Sigmoid colon (tissue), 6 donors: ENCODE measurements at regions not wholly inside any gene's neighbourhood (a gene's known extent, or its start where the extent isn't known, plus 50 kb on each side); places are given as distances from the start of the nearest gene placed in this dataset.
"Not testable (repeated sequence)": the region's sequence is repeated elsewhere in the genome, so short reads cannot be mapped to it uniquely, and the experiment has no call there.

Experiments
- DNase-seq: peaks from one replicate; pipeline ENCODE4 v3.0.0-alpha.2; 2019
- H3K27ac ChIP-seq, 4 donors: fragments of 200-600 bp; sonication (generic); one replicate each; pipeline ENCODE4 v1.5.1; 2016 to 2019; ENCODE audit warnings: mild to moderate bottlenecking in 1 of 4
- H3K27me3 ChIP-seq, 3 donors: fragments of 200-600 bp; sonication (generic); one replicate each; pipeline ENCODE4 v1.5.1; 2019; ENCODE audit warnings: mild to moderate bottlenecking in 1 of 3
- H3K36me3 ChIP-seq, 4 donors: fragments of 200-600 bp; sonication (generic); one replicate each; pipeline ENCODE4 v1.5.1; 2016 to 2019
- H3K4me1 ChIP-seq, 4 donors: fragments of 200-600 bp; sonication (generic); one replicate each; pipeline ENCODE4 v1.5.1; 2017 to 2019
- H3K4me3 ChIP-seq, 4 donors: fragments of 200-600 bp; sonication (generic); one replicate each; pipeline ENCODE4 v1.5.1; 2017 to 2019; ENCODE audit warnings: mild to moderate bottlenecking in 2 of 4, moderate library complexity in 1 of 4
- H3K9me3 ChIP-seq, 4 donors: fragments of 200-600 bp in 3 of 4; sonication (generic) in 3 of 4; one replicate each; pipeline versions ENCODE4 v1.5.1 to v1.6.1; 2013 to 2019
- CTCF ChIP-seq, 4 experiments: fragments of 450-650 bp in 3 of 4; fragments of 200-600 bp in 1 of 4; IDR thresholded peaks; one replicate each; pipeline ENCODE4 v1.5.1; 2016 to 2019; ENCODE audit warnings: antibody characterized with exemption in 4 of 4, mild to moderate bottlenecking in 3 of 4, moderate library complexity in 2 of 4
- EP300 ChIP-seq, 4 donors: sonication (generic); formaldehyde crosslinking; IDR thresholded peaks; one replicate each; pipeline ENCODE4 v1.6.1; 2017; ENCODE audit warnings: antibody characterized with exemption in 4 of 4
- POLR2A ChIP-seq, 2 donors: fragments of 450-650 bp; IDR thresholded peaks; one replicate each; pipeline ENCODE4 v1.6.1; 2016; ENCODE audit warnings: antibody characterized with exemption in 2 of 2, mild to moderate bottlenecking in 2 of 2, moderate library complexity in 2 of 2
- POLR2AphosphoS5 ChIP-seq, 4 donors: sonication (generic); formaldehyde crosslinking; IDR thresholded peaks; one replicate each; pipeline ENCODE4 v1.6.1; 2017; ENCODE audit warnings: antibody characterized with exemption in 4 of 4
- WGBS, 2 donors: extraction: QIAGEN DNeasy Blood & Tissue Kit; methylation state at CpG; one replicate each; pipeline ENCODE4 v1.1.7; 2013; 5-methylcytosine and 5-hydroxymethylcytosine counted together
- intact Hi-C: fragments of 100-400 bp; cut with DNase I; formaldehyde crosslinking; loops from one replicate; pipeline ENCODE4 v1.15.1; 2023
- donor health status: healthy with polysubstance abuse.
- donor health status: healthy.

GRCh38 chr6:51029561-51029960, 210.9 kb downstream of the TFAP2B start:
- intact Hi-C loops = no loop called here
- no peak for TF ChIP-seq POLR2A (IDR thresholded peaks at IDR 0.05)
- no peak for TF ChIP-seq POLR2AphosphoS5 (IDR thresholded peaks at IDR 0.05)
- no peak for TF ChIP-seq EP300 (IDR thresholded peaks at IDR 0.05)
- TF ChIP-seq CTCF (IDR thresholded peaks at IDR 0.05) = no peak
- Histone ChIP-seq H3K27ac (no peak overlapping the region), H3K9me3 (no peaks in the 10 kb centered on the region), H3K36me3 (no peaks in the 10 kb centered on the region), H3K4me3 (no peak overlapping the region), H3K27me3 (no peaks in the 10 kb centered on the region), H3K4me1 (no peaks in the 10 kb centered on the region)
- 7 to 22% methylated on average over 1 of the region's 1 CpG for WGBS, 2 donors
- no peak for DNase-seq

DNA sequence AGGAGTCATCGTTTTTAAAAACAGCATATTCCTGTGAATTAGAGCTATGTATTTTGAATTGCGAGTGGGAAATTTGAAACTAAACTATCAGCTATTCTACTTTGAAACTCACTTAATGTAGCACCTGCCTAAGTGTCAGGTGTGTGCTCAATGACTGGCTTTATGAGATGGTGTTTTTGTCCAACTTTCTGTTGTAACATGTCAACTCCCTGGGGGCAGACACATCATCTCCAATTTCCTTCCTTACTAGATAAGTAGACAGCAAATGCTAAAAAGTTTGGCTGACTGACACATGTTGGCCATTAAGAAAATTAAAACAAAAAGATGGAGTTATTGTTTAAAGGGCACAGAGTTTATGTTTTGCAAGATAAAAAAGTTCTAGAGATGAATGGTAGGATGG, 226.9 kb downstream of the TFAP2B start:
- Histone ChIP-seq H3K27ac (no peak overlapping the region), H3K27me3 (no peaks in the 10 kb centered on the region), H3K4me3 (no peak overlapping the region), H3K36me3 (no peaks in the 10 kb centered on the region), H3K9me3 (no peaks in the 10 kb centered on the region), H3K4me1 (no peaks in the 10 kb centered on the region)
- WGBS, 2 donors = 86 to 90% methylated on average over 2 of the region's 2 CpGs
- no peak for DNase-seq
- TF ChIP-seq EP300 (IDR thresholded peaks at IDR 0.05) (no peak), CTCF (IDR thresholded peaks at IDR 0.05) (no peak), POLR2A (IDR thresholded peaks at IDR 0.05) (no peak)
- intact Hi-C loops = no loop called here

DNA sequence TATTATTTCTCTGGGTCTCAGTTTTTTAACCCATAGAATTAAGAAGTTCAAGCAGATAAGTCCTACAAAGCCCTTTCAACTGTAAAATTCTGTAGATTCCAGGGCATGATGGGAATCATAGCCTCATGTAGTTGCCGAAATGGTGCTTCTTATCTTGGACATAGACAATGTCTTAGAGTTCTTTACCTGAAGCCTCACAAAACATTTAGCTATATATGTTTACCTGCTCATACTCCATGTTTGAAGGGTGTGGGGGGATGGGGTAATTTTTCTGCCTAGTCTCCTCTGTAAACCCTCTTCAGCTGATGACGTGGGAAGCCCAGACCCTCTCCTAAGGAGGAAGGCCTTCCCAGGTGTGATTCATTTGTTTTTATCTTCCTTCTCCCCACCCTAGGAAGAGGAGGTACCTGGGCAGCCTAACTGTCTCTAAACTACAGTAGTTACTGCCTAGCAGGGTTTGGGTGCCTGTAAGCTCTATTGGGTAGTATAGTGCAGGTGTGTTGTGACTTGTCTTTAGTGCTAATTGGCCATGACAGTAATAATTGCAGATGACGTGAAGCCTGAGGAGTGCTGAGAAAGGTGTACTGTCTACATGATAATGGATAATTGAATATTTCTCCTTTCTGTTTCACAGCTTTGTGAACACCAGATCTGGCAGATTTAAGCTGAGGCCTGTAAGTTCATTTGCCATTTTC, 230.8 kb downstream of the TFAP2B start:
- H3K4me1 ChIP-seq = no peaks in the 10 kb centered on the region
- DNase-seq = no peak
- no peaks in the 10 kb centered on the region for H3K9me3 ChIP-seq
- no peak for TF ChIP-seq CTCF (IDR thresholded peaks at IDR 0.05)
- no peak for TF ChIP-seq POLR2AphosphoS5 (IDR thresholded peaks at IDR 0.05)
- TF ChIP-seq EP300 (IDR thresholded peaks at IDR 0.05) = no peak
- TF ChIP-seq POLR2A (IDR thresholded peaks at IDR 0.05) = no peak
- no peaks in the 10 kb centered on the region for H3K27me3 ChIP-seq
- WGBS, 2 donors = 83 to 84% methylated on average over 3 of the region's 3 CpGs
- no peak overlapping the region for H3K27ac ChIP-seq
- H3K36me3 ChIP-seq = no peaks in the 10 kb centered on the region
- intact Hi-C loops = no loop called here
- no peak overlapping the region for H3K4me3 ChIP-seq

GRCh38 chr6:51049983-51050877, 231.6 kb downstream of the TFAP2B start:
- 38 to 44% methylated on average over 2 of the region's 2 CpGs for WGBS, 2 donors
- intact Hi-C loops = no loop called here
- DNase-seq = no peak
- H3K27ac ChIP-seq = no peak overlapping the region
- H3K4me3 ChIP-seq = no peak overlapping the region
- no peak for TF ChIP-seq POLR2AphosphoS5 (IDR thresholded peaks at IDR 0.05)
- H3K27me3 ChIP-seq = no peaks in the 10 kb centered on the region
- no peaks in the 10 kb centered on the region for H3K9me3 ChIP-seq
- no peaks in the 10 kb centered on the region for H3K36me3 ChIP-seq
- no peaks in the 10 kb centered on the region for H3K4me1 ChIP-seq

- intact Hi-C loops, H3K4me3 ChIP-seq, H3K27ac ChIP-seq, DNase-seq, H3K4me1 ChIP-seq, H3K9me3 ChIP-seq, H3K36me3 ChIP-seq, H3K27me3 ChIP-seq: not testable (repeated sequence)
- 90 to 91% methylated on average over 2 of the region's 2 CpGs for WGBS, 2 donors
Observed at GRCh38 chr6:51052716-51053115, 234.0 kb downstream of the TFAP2B start.

- WGBS, 2 donors = 63 to 81% methylated on average over 2 of the region's 2 CpGs
- intact Hi-C loops, H3K27ac ChIP-seq: not testable (repeated sequence)
Observed at GRCh38 chr6:51055316-51055715, 236.6 kb downstream of the TFAP2B start.

More at GRCh38 chr6:51055316-51055715, 236.6 kb downstream of the TFAP2B start:
- H3K4me1 ChIP-seq, H3K4me3 ChIP-seq, H3K36me3 ChIP-seq, H3K9me3 ChIP-seq, DNase-seq, H3K27me3 ChIP-seq: not testable (repeated sequence)
